ENCODE measurements at regions not wholly inside any gene's neighbourhood (a gene's known extent, or its start where the extent isn't known, plus 50 kb on each side); places are given as distances from the start of the nearest gene placed in this dataset.

DNA sequence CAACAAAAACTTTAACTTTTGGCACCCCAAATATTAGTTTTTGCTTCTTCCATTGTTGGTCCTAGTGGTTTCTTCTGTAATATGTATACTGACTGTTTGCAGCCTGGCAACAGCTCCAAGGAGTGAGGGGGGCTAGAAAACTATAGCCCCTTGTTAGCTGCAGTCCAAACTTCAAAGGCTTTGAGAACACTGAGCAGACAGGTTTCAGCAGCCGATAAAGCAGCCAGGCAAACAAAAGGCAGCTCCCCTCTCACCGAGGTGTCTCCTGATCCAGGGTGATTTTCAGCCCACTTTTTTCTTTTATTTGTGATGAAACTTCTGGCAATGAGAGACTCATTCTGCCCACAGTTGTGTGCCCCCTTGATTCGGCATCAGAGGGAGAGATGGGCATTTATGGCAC is 80.7 kb downstream of the OLIG3 start:
- ATAC-seq (no peak), DNase-seq (no peak)
- 62 to 64% methylated on average over 3 of the region's 3 CpGs for WGBS, 2 donors

DNA sequence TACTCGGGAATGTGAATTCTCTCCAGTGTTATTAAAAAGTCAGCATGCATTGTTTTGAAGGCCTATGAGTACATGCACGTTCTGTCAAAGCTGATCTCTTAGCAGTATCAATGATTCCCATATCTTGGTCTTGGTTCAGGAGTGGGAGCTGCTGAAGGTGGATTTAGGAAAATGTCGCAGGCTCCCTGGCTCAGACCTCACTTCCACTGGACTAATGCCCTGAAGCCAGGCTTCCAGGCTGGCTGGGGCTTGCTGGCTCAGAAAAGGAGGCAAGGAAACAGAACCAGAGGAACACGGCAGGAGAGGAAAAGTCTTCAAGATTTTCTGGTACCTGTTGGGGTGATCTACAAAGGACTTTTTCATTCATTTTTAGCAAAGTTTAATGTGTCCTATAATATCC is 81.6 kb downstream of the OLIG3 start:
- Histone ChIP-seq H3K4me1 (peaks cover 0 to 21% (median 5%) of the 10 kb centered on the region in 9 donors), H3K27ac (no peak overlapping the region), H3K36me3 (no peaks in the 10 kb centered on the region), H3K27me3 (peaks cover 0 to 46% (median 18%) of the 10 kb centered on the region in 7 donors), H3K9me3 (no peaks in the 10 kb centered on the region), H3K4me3 (no peak overlapping the region)
- intact Hi-C loops (cut with DNase I) = loop anchor here (10.0 kb wide), 6 partner anchors 78 to 328 kb away; no protein-coding TSS in a partner anchor
- TF ChIP-seq, protein P1, sequence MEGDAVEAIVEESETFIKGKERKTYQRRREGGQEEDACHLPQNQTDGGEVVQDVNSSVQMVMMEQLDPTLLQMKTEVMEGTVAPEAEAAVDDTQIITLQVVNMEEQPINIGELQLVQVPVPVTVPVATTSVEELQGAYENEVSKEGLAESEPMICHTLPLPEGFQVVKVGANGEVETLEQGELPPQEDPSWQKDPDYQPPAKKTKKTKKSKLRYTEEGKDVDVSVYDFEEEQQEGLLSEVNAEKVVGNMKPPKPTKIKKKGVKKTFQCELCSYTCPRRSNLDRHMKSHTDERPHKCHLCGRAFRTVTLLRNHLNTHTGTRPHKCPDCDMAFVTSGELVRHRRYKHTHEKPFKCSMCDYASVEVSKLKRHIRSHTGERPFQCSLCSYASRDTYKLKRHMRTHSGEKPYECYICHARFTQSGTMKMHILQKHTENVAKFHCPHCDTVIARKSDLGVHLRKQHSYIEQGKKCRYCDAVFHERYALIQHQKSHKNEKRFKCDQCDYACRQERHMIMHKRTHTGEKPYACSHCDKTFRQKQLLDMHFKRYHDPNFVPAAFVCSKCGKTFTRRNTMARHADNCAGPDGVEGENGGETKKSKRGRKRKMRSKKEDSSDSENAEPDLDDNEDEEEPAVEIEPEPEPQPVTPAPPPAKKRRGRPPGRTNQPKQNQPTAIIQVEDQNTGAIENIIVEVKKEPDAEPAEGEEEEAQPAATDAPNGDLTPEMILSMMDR (IDR thresholded peaks at IDR 0.05) = no peak
- DNase-seq (no peak), ATAC-seq (no peak)
- WGBS, 2 donors = 59 to 76% methylated on average over 4 of the region's 4 CpGs

More for the DNA sequence above, 80.7 kb downstream of the OLIG3 start:
- H3K4me1 ChIP-seq = peaks cover 0 to 21% (median 5%) of the 10 kb centered on the region in 9 donors
- H3K4me3 ChIP-seq = no peak overlapping the region
- no peaks in the 10 kb centered on the region for H3K36me3 ChIP-seq
- intact Hi-C loops (cut with DNase I) = loop anchor here (10.0 kb wide), 6 partner anchors 79 to 329 kb away; no protein-coding TSS in a partner anchor
- H3K27ac ChIP-seq = no peak overlapping the region
- peaks cover 0 to 46% (median 18%) of the 10 kb centered on the region in 7 donors for H3K27me3 ChIP-seq
- no peaks in the 10 kb centered on the region for H3K9me3 ChIP-seq
- TF ChIP-seq, protein P1 (IDR thresholded peaks at IDR 0.05) = no peak

DNA sequence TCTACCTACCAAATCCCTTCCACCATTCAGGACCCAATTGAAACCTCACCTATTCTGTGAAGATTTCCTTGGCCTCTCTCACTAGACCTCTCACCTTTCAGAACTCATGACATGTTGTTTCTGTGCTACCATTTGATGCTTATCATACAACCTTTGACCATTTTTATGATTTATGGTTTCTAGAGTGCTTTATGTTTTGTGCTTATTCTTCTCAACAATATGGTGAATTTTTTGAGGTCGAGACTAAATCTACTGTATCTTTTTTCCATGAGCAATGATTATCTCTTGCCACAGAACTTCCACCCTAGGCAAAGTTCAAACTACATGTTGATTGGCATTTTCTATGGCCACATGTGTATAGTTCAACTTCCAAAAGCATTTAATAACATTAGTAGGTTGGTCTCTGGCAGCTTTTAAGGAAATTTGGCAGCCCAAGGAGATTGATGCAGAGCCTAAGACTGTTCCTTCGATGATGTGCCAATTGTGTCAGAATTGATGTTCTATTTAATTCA is 84.9 kb downstream of the OLIG3 start:
- 69 to 76% methylated on average over 2 of the region's 2 CpGs for WGBS, 2 donors
- Histone ChIP-seq H3K27ac (no peak overlapping the region), H3K9me3 (peaks cover 0 to 13% (median 0%) of the 10 kb centered on the region in 11 donors), H3K4me3 (no peak overlapping the region), H3K4me1 (peaks cover 0 to under 1% (median 0%) of the 10 kb centered on the region in 9 donors), H3K27me3 (peaks cover 0 to 44% (median 16%) of the 10 kb centered on the region in 7 donors), H3K36me3 (no peaks in the 10 kb centered on the region)
- TF ChIP-seq, protein P1 (IDR thresholded peaks at IDR 0.05) = no peak
- ATAC-seq = no peak
- intact Hi-C loops (cut with DNase I) = no loop called here
- no peak for DNase-seq

DNA sequence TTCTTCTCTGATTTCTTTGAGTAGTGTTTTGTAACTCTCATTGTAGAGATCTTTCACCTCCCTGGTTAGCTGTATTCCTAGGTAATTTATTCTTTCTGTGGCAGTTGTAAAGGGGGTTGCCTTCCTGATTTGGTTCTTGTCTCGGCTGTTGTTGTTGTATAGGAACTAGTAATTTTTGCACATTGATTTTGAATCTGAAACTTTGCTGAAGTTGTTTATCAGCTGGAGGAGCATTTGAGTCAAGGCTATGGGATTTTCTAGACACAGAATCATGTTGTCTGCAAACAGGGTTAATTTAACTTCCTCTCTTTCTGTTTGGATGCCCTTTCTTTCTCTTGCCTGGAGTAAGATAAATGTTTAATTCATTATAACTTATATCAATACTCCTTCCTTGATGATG is 86.4 kb downstream of the OLIG3 start:
- intact Hi-C loops (cut with DNase I) = no loop called here
- Histone ChIP-seq H3K4me3 (no peak overlapping the region), H3K27me3 (peaks cover 0 to 29% (median 6%) of the 10 kb centered on the region in 7 donors), H3K4me1 (no peaks in the 10 kb centered on the region), H3K27ac (no peak overlapping the region), H3K36me3 (no peaks in the 10 kb centered on the region), H3K9me3 (peaks cover 0 to 13% (median 0%) of the 10 kb centered on the region in 11 donors)
- WGBS, 2 donors = 81 to 100% methylated on average over 1 of the region's 1 CpG
- no peak for DNase-seq
- TF ChIP-seq, protein P1 (IDR thresholded peaks at IDR 0.05) = no peak
- ATAC-seq = no peak
